Esophagus mucosa (tissue), 1 donor: ENCODE measurements at regions not wholly inside any gene's neighbourhood (a gene's known extent, or its start where the extent isn't known, plus 50 kb on each side); places are given as distances from the start of the nearest gene placed in this dataset.

Experiments used
- ATAC-seq: fragments of 200-7000 bp; cut with Tn5 transposase; one replicate; pipeline ENCODE4 v1.9.1; 2020
- donor health status: DM: yes; HTN: yes; CAD: no.

DNA sequence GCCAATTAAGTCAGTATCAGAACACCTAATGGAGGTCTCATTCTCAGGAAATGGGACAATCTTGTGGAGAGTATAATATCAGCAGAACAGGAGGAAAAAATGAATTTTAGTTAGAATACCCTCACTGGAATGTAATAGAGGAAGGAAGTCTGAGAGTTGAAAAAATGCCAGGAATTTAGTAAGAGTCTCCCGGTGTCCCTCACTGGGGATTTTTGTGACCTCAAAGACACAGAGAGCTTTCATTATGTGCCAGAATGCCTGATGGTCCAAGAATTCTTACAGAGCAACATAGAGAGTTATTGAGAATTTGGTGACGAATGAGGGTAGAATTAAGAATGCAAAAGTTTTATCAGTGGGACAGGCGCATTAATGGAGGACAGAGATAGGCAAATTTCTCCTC is 443.5 kb upstream of the B3GALT2 start:
- no peak for ATAC-seq

DNA sequence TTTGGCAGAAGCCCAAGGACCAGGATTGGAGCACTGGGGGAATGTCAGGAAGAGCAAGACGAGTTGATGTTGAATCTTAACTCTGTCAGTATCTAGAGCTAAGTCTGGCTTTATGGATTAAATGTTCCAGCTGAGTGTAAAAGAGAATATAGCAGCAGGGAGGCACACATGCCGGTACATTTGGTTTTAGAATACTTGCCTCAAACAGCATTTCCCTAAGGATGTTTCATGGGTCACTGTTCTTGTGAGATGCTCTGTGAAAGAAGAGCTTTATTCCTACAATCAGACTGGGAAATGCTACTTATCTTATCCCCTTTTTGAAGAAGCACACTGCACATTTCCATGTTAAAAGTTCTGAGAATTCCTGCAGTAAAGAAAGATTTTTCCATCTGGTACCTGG is 440.3 kb upstream of the B3GALT2 start:
- no peak for ATAC-seq

DNA sequence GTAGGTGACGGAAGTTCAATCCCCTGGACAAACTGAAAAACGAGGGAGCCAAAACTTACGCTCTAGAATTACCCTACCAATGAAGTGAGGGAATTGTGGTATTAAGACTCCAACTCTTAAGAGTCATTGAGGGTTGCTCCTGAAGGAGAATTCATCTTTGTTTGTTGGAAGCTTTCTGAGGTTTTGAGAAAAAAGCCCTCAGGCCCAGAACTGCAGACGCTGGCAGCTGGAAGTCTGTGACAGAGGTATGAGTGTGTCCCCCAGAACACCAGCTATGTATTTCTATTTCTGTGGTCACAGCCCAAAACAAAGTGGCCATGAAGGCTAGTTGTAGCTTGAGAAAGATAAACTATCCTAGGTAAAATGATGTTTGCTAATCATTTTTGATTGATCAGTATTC is 438.8 kb upstream of the B3GALT2 start:
- ATAC-seq, result no peak

DNA sequence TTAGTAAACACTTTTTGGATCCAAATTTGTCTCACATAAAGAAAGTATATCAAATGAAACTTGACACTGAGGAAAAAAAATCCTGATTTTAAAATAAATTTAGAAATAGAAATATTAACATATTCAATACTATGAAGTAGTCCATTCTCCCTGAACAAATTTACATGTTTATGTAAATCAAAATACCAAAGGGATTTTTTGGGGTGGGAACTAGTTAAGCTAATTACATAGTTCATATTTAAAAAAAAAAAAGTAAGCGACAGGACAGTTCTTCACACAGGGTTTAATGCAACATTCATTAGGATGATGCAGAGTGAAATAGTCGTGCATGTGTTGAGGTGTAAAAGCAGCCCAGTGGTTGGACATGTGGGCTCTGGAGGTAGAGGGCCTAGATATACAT is 433.5 kb upstream of the B3GALT2 start:
- ATAC-seq, result no peak

DNA sequence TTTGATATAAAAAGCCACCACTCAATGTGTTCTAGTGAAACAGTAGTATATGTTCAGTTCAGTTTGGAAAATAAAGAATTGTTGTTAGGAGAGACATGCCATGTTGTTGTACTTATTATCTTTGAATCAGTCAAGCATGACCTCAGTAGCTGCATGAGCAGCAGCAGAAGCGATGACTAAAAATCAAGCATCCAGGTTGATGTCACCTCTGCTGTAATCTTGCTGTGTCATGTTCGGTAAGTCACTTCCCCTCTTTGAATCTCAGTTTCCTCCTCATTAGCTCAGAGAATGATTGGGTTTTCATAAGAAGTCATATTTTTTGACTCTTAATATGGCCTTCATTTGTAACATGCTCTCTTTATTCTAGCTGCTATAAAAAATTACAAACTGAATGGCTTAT is 428.4 kb upstream of the B3GALT2 start:
- ATAC-seq, result peak; percentile 69

DNA sequence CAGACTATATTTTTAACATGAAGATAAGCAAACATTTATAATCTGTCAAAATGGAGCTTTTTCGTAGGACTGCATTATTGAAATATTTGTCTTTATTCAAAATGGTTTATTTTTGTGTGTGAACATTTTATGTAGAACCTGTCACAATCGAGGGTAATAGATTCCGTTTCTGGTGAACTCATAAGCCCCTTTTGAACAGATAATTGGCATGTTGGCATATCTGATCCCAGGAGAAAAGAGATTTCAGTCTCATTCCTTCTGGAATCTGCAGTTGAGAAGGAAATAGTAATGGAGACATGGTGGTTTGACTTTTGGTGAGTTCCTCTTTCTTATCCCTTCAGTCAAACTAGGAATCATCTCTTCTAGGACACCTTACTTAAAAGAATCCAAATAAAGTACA is 427.9 kb upstream of the B3GALT2 start:
- ATAC-seq, result no peak

DNA sequence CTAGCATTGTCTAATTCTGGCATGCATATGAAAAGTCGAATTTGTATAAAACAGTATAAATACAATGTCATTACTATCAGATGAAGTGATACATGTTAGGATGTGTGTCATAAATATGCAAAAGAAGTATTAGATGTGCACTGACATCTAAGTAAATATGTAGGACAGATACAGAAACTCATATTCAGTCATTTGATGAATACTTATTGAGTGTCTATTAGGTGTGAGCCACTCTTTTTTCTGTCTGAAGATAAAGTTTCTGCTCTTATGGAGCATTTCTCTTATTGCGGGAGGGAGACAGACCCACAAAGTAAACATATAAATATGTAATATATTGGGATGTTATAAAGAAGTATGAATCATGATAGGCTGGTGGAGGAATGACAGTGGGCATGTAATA is 426.6 kb upstream of the B3GALT2 start:
- ATAC-seq, result no peak

DNA sequence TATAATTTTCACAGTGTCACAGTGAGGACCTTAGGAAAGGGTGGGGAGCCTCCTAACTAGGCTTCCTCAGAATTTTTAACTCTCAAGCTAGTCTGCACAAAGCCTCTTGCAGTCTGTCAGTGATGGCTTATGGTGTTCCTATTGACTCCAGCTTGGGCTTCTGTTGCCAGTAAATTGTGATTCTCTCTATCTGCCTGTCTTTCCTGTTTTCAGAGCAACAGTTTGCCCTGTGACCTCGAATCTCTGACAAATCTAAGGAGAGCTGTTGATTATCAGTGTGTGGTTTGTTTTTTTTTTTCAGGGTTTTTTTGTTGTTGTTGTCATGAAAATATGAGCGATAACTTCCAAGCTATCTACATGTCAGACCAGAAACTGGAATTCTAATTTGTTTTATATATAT is 423.2 kb upstream of the B3GALT2 start:
- ATAC-seq, result no peak

DNA sequence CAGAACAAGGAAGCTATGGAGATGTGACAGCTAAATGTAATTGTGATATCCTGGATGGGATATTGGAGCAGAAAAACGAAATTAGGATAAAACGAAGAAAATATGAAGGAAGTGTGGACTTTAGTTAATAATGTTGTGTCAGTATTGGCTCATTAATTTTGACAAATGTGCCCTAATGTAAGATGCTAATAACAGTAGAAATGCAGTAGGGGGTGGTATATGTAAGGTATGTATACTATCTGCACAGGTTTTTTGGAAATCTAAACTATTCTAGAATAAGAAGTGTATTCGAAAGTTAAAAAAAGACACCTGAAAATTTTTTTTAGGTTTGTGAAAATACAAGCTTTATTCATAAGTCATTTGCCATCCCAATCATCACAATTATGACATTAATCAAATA is 421.4 kb upstream of the B3GALT2 start:
- no peak for ATAC-seq

DNA sequence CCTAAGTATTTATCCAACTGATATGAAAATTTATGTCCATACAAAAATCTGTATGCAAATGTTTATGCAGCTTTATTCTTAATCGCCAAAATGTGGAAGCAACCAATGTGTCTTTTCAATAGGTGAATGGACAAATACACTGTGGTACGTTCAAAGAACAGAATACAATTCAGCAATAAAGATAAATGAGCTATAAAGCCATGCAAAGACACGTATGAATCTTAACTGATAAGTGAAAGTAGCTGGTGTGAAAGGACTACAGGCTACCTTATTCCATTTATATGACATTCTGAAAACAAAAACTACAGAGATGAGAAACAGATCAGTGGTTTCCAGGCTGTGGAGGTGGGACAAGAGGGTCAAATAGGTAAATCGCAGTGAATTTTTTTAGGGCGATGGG is 419.6 kb upstream of the B3GALT2 start:
- ATAC-seq, result no peak

DNA sequence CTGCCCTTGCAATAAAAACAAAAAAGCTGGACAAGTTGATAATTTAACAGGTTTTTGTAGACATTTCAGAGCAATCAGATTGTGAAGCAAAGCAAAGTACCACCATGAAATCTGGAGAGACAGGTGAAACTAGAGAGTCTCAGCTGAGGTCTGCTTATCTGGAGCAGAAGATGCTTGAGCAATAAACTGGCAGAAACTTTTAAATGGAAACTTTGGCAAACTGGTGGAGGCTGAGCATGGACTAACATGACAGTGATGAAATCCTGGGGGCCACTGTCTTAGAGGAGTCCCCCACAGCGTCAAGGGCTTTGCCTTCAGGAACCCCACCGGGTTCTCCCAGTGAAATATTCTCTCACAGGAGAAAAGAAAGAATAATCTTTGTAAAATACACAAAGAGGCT is 416.3 kb upstream of the B3GALT2 start:
- no peak for ATAC-seq

DNA sequence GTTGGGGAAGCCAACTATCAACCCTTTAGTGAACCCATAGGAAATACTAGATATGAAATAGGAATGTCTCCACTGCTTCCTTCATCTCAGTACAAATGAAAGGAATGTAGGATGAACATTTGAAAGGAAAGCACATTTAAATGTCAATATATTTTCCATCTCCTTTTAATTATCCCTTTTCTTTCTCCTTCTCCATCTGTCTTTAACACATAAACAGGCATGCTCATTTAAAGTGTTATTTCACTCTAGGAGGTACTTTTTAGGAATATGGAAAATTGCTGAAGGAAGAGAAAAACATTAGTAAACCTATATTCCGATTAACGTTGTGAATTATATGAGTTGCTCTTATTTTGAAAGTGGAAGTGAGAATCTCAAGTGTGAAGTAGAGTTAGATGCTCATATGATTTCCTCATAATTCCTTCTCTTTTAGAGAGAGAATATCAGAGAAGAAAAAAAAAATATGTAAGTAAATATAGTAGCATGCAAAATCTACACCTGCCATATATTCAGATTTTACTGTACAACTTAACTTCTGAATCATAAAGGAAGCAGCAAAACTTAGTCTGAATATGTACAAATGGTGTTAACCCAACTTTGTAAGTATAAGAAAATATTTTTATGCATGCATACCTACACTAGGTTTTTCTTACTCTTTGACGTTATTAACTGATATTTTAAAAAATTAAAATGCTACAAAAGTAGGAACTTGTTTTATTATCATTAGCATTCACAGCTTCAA is 406.9 kb upstream of the B3GALT2 start:
- no peak for ATAC-seq

DNA sequence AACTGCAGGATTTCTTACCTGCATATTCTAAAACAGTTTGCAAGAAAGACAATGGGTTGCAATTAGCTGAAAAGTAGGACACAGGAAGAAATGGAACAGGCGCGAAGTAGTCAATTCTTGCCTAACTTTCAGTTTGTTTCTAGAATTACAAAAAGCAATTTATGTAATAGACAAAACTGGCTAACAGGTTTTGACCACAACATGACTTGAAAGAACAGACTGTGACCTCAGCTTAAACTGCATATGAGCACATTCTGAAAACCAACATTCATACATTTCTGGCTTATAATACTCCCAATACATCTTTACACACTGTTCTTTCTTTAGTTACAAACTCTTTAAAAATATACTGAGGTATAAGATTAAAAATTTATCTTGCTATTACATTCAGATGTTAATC is 405.9 kb upstream of the B3GALT2 start:
- ATAC-seq, result no peak

DNA sequence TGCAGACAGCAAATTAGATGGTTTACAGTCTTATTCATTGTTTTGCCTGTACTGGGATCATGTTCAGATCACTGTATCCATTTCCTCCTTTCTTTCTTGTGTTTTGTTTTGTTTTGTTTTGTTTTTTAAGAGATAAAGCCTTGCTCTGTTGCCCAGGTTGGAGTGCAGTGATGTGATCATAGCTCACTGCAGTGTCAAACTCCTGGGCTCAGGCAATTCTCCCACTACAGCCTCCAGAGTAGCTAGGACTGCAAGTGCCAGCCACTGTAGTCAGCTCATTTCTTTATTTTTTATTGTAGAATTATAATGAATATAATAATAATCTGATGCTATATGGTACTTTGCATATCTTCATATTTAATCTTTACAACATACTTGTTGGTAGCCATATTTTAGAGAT is 403.7 kb upstream of the B3GALT2 start:
- no peak for ATAC-seq

DNA sequence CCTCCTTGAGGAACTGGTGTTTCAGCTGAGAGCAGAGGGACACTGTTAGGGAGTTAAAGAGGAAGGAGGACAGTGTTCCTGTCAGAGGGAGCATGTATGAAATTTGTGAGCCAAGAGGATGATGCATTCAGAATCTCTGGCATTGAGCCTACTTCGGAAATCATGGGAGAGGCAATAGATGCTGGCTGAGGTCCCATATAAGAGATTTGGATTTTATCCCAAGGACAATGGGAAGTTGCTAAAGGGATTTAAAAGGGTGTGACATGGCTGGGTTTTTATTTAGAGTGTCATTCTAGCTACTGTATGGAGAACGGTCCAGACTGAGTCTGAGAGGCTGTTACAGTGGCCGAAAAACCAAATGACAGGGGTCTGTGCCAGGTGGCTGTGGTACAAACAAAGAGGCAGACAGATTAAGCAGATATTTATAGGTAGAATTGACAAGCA is 403.2 kb upstream of the B3GALT2 start:
- peak; percentile 52 for ATAC-seq

DNA sequence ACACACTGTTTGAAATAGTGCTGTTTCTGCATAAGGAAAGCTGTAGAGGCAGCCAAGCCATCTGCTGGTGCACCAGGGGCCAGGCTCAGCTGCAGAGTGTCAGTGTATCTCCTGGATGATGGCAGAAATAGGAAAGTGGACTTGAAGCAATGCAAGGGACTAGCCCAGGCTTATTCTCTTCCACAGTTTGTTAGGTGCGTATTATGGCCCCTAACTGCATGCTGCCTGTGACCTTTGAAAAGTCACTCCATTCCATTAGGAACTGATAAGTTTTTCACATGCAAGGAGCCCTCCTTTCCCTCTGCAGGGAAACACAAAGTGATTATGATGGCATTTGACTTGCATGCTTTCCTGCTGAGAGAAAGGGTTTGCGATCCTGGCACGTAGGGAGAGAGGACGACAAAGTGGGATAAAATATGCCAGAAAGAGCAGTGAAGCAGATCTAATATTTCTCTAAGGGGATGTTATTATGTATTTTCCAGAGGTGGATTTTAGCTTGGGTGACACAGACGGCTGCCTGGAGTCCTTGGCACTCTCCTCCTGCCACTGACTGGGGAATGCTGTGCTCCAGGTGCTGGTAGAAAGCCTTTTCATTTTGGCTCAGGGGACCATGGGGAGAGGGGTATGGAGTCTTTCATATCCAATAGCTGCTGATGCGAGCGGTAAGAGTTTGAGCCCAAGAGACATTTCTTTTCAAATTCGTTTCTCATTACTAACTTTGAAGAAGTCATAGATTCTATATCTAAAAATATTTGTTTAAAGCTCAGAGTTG is 402.1 kb upstream of the B3GALT2 start:
- ATAC-seq, result no peak

DNA sequence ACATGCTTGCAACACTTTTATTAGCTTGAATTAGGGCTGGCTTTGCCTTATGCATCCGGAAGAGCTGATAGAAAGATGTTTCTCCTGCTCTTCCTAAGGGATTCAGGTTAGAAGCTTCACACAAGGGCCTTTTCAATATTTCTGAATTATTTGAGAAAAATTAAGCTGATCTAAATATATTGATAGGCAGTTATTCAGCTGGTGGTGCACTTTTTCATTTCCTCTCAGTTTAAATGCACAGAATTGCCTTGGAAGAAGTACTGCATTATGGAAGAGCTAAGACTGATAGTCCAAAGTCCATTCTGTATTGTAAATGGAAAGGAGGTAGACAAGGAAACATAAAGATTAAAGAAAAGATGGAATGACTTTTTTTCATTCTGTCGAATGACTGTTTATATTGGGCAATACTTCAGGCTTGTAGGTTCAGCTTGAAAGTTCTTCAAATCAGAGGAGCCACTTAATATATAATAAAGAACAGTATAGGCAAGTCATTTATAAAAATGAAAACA is 398.4 kb upstream of the B3GALT2 start:
- no peak for ATAC-seq

DNA sequence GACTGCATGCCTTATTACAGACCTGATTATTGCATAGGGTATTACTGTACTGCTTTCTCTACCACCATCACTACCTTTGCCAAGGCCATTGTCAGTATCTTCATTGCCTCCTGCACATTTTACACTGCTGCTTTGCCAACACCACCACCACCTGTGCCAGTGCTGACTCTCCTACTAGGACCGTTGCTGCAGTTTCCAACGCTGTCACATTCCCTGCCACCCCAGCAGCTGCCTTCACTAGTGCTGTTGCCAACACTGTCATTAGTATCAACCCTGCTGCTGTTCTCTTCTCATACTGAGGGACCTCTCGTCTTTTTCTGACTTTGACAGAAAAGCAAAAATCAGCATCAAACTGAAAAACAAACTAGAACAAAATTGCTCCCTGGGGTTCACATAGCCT is 394.9 kb upstream of the B3GALT2 start:
- ATAC-seq, result no peak

DNA sequence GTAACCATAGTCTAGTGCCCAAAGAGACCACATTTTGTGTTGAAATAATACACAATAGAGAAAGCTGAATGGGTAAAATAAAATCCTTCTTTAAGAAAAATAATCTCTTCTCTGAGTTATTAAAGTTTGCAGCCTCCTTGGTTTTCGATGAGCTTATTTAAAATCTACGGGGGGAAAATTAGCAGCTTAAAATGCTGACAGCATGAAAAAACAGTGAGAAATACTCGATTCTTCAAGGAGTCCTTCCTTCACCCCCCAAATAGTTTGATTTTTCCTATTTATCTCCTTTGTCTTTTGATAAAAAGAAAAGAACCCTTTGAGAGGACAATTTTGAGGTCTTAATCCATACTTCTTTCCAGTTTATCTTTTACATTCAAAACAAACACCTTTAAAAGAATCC is 394.0 kb upstream of the B3GALT2 start:
- no peak for ATAC-seq

DNA sequence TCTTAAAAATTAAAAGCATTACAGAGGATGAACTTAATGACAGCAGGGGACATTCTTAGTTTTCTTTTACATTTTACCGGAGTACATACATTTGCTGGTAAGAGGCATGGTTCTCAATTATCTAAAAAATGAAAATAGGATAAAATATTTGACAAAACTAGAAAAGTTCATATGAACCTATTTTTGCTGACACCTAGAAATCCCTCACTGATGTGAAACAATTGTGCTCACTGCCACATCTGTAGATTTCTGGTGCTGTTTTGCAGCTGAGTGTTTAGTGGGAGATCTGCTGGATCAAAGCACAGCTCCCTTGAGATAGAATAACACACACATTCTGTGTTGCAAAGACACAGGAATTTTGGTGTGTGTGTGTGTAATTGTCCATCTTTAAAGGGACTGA is 392.9 kb upstream of the B3GALT2 start:
- no peak for ATAC-seq

DNA sequence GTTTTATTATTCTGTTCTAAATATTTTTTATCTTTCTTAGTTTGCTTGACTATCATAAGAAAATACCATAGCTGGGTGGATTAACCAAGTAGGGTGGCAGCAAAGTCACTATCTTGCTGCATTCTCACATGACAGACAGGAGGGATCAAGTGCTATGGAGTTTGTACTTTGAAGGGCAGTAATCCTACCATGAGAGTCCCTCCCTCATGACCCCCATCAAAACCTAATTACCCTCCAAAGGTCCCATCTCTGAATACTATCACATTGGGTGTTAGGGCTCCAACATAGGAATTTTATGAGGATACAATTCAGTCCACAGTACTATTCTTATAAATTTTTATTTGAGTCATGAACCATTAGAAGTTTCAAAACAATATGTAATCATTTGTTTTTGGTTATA is 388.5 kb upstream of the B3GALT2 start:
- no peak for ATAC-seq

DNA sequence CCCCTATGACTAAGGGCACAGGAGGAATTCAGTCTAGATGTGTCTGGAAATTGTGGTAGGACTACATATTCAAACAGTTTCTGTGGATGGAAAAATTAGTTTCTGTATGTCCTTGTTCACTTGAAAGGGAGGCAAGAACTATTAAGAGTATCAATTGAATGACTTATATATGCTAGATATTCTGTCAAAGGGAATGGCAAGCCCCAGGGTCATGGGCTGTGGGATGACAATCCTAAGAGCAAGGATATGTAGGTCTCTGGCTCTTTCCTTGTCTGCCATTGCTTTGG is 383.5 kb upstream of the B3GALT2 start:
- no peak for ATAC-seq

DNA sequence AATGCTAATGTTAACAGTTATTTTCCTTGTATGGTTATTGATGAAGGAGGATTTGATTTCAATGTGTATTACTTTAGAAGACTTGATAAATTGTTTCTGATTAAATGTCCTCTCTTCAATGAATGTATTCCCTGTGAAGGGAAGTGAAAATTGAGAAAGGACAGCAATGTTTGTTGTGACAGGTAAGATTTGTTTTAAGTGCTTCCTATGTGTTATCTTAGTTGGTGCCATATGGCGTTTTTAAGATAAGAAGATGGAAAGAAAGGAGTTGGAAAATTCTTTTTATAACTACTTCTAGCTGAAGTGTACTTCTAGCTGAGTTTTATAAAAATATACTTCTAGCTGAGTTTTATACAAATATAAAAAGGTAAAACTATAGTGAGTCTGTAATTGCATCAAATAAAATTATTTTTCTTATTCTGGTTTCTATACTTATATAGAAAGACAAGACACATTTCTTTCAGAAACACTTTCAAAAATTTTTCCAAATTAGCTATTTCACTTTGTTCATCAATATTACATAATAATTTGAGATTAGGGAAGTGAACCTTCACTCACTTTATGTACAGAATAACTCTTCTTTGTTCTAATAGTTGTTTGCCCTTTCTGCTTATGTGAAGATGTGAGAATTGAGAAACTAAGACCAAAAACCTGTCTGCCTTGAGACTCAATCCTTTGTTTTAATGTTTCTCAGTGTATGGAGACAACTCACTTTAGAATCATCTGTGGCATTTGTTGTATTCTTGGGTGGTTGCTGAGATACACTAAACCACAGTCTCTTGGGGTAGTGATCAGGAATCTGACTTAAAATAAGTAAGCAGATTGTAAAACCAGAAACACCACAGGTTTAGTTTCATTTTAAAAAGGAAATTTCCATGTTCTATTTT is 382.9 kb upstream of the B3GALT2 start:
- no peak for ATAC-seq
